ENCODE measurements at regions not wholly inside any gene's neighbourhood (a gene's known extent, or its start where the extent isn't known, plus 50 kb on each side); places are given as distances from the start of the nearest gene placed in this dataset.

DNA sequence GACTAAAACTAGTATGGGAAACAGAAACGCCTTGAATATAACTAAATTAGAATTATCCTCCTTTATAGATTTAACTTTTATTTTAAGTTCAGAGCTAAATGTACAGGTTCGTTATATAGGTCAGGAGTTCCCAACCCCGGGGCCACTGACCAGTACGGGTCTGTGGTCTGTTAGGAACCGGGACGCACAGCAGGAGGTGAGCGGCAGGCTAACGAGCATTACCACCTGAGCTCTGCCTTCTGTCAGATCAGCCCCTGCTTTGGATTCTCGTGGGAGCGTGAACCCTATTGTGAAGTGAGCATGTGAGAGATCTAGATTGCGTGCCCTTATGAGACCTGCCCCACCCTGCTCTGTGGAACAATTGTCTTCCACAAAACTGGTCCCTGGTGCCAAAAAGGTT lies 51.0 kb downstream of the FAT4 start:
- DNase-seq (ENCODE audit: low spot score), result no peak

DNA sequence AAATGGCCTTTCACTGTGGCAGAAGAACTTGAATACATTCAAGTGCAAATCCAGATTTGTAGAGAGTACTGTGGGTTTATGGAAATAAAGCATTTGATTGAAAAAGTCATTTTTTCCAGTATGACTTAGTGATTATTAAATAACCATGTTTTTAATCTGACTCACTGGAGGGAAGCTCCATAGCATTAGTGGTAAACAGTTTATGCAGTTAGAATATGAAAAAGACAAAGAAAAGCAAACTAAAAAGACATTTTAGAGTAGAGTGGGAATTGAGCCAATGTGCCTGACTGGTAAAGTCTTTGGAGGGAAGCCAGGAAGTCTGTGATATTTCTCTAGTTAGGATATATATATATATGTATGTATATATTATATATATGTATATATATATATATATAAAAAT lies 53.4 kb downstream of the FAT4 start:
- DNase-seq (ENCODE audit: low spot score), result no peak

DNA sequence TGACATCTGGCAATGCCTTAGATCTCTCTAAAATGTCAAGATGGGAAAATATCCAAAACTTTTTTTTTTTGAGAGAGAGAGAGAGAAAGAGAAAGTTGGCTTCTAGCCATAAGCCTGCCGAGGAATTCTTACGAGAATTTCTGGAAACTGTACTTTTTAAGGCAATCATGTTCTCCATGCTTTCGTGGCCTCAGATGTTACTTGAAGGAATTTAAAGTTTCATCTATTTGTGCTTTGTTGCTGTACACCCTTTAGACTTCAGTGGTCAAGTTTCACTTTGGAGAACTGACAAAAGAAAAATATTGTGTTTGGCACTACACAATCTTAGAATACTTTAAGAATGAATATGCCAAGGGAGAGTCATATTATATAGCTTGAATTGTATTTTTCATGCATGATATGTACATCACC lies 53.9 kb downstream of the FAT4 start:
- DNase-seq (ENCODE audit: low spot score), result no peak

DNA sequence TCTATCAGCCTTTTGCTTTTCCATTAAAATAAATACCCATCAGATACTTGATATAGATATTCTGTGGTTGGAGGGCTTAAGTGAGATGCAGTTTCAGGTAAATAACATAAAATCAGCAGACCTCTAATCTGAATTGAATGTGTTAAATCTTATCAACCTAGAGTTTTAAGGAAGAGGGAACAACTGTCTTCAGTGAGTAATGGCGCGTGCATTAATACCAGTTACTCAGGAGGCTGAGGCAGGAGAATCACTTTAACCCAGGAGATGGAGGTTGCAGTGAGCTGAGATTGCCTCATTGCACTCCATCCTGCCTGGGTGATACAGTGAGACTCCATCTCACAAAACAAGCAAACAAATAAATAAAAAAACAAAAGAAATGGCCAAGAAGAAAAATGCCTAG lies 54.3 kb downstream of the FAT4 start:
- DNase-seq (ENCODE audit: low spot score), result no peak

DNA sequence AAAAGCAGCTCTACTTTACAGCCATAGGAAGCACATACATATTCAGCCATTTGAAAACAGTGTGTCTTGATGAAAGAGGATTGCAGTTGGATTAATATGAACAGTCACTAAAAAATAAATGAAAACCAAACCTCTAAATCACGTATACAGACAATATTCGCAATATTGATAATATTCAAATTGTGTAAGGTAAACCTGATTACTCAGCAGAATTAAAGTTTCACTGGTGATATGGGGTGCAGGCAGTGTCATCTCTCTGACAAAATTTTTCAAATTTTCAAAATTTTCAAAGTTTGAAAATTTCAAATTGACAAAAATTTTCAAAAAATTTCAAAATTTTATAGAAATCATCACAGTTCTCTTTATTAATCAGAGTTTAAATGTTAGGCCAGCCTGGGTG lies 55.7 kb downstream of the FAT4 start:
- no peak for DNase-seq (ENCODE audit: low spot score)

DNA sequence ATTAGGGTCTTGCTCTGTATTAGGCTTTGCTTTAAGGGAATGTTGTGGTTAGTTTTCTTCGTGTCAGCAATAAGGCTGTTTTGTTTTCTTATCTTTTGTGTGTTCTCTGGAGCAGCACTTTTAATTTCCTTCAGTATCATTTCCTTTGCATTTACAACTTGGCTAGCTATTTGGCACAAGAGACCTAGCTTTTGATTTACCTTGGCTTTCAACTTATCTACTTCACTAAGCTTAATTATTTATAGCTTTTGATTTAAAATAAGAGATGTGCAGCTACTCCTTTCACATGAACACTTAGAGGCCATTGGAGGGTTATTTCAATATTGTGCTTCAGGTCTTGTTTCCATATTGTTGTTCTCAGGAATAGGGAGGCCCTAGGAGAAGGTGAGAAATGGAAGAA lies 68.2 kb downstream of the FAT4 start:
- no peak for DNase-seq (ENCODE audit: low spot score)

DNA sequence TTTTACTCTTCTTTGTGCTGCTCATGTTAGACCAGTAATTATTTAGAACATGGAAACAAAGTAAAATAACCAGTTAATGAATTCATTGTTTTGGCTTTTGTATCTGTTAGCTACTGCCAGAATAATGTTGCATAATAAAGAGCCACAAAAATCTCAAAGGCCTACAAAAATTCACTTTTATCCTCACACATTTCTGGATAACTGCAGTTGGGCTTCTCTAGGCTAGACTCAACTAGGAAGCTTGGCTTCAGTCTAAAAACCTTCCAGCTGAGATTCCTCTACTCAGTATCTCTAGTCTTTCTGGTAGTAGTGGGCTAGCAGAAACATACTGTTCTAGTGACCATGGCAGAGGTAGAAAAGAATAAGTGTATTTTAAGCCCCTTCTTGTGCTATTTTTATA lies 73.0 kb downstream of the FAT4 start:
- DNase-seq (ENCODE audit: low spot score), result no peak

DNA sequence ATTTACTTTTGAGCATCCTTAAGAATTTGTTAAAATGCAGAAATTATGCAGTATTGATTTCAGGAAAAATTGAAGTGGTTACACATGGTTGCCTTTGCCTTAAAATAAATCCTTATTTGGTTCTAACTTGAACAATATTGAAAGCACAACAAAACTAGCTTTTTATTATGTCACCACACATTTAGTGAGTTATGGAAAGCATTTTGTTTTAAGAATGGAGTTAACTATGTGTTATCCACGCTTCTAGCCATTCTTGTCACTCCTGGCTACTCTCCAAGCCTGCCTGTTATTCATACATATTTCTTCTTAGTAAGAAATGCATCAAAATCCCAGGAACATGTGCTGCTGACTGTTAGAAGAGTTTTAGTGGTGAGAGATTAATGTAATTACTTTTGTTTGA lies 73.9 kb downstream of the FAT4 start:
- DNase-seq (ENCODE audit: low spot score), result no peak

DNA sequence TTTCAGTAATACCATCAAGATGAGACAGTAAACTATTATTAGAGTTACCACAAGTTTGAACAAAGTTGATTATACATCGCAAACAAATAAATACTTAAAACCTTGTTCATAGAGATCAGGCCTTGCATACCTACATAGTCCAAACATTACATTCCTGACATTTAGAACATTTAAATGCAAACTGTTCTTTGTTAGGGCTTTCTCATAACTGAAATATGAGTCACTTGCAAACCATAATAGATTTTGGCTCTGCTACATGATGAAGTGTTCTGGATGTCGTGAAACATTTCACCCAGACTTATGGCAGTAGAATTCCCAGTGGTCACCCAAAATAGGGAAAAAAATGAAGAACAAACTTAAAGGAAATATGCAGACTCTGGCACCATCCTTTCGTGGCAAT lies 75.0 kb downstream of the FAT4 start:
- no peak for DNase-seq (ENCODE audit: low spot score)

DNA sequence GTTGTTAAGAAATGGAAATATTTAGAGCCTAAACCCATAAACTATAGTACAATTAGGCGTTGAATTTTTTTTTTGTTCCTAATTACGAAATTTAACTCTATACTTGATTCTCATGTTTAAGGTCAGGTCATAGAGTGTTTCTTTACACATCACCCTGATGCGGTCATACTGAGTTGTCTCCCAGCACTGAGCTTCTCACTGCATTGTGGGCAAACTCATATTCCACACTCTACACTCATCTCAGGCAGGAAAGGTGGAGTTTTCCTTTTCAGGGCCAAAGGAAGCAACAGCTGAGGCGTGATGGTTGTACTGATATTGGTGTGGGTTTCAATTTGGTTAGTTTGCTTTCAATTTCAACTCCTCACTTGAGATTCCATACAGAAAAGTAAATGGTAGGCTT lies 75.4 kb downstream of the FAT4 start:
- DNase-seq (ENCODE audit: low spot score), result no peak

DNA sequence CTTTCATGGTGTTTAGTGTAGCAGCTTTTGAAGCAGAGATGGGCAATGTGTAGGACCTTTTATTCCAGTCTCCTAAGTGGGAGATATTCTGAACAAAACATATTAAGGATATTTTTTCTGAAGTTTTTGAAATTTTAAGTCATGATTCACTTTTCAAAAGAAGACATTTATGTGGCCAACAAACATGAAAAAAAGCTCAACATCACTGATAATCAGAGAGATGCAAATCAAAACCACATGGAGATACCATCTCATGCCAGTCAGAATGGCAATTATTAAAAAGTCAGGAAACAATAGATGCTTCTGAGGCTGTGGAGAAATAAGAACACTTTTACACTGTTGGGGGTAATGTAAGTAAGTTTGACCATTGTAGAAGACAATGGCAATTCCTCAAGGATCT lies 76.0 kb downstream of the FAT4 start:
- DNase-seq (ENCODE audit: low spot score), result no peak

DNA sequence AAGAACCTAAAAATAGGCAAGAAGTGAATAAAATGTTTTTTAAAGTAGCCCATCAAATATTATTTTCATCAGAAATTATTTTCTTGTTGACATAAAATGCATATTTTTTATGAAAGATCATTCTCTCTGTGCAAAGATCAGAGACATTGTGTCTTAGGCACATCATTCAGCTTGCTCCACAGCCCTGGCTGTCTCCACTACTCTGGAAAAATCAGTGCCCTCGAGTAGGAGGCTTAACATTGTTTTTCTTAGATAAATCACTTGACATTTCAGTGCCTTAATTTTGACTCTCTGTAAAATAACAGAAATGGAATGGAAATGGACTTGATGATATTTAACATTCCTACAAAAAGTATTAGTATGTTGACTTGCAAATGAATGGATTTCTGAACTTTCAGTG lies 77.9 kb downstream of the FAT4 start:
- no peak for DNase-seq (ENCODE audit: low spot score)

DNA sequence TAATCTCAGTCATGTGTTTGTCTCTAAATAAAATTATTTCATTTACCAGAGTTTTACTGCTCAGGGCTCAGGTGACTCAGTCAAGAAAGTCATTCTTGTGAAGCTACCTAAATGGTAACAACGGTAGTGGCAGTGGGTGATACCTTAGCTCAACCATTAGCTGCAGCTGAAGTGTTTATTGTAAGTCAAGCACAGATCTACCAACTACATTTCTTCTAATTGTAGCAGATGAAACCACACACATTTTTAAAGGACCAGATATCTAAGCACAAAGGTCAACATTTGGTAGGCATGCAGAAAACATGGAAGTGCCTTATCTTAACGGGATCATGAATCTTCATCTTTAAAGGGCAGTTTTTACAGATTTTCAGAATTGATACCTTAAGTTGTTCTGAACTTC lies 79.1 kb downstream of the FAT4 start:
- no peak for DNase-seq (ENCODE audit: low spot score)

DNA sequence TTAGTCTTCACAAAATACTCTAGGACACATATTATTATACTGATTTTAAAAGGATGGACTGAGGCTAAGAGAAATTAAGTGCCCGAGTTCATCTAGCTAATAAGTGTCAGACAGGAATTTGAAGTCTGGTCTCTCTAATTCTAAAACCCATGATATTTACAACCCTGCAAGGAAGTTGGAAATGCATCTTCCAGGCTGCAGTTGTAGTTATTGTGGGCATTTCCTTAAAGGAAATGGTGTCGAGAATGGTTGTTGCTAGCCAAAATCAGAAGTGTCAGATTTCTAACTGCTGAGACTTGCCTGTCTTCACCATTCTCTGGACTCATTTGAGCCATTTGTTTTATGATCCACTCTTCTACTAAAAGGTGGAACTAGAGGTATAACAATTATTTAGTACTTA lies 82.5 kb downstream of the FAT4 start:
- no peak for DNase-seq (ENCODE audit: low spot score)

DNA sequence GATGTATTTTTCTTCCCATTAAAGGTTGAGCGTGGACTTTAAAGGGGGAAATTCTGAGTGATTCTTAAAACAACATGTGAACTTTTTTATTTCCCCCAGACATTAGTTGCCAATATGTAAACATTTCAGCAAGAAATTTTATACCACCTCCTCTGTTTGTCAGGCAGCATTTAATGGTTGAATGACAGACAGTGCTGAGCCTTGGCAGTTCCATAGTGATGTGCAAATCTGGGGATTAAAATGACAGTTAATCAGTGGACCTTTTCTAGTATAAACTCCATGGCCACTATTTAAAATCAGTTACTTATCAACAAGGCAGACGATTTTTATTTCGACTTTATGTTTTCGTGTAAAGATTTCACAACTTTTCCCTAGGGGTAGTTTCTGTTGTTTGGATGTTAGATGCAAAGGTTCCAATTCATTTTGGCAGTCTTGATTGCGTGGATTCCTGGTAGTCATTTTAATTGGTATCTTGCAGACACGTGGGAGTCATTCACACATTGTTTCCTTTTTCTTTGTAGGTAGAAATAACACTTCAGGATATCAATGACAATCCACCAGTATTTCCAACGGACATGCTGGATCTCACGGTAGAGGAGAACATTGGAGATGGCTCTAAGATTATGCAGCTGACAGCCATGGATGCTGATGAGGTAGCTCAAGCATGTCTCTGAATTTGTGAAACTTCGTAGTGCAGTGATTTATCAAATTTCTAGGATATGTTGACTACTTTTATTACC lies 83.7 kb downstream of the FAT4 start:
- no peak for DNase-seq (ENCODE audit: low spot score)

DNA sequence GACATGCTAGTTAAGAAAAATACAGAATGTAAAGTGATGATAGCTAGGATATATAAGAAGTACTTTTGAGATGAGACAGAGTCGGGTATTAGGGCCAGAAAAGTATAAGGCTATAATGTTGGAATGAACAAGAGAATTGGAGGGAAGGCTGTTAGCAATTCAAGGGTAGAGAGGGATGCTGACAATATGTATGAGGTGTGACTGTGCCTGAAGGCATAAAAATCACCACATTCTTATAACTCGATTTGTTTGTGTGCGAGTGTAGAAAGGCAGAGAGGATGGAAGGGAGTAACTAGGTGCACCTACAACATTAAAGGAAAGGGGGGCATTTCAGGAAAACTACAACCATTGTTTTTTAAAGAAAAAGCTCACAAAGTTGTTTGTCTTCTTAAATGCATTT lies 86.0 kb downstream of the FAT4 start:
- no peak for DNase-seq (ENCODE audit: low spot score)

DNA sequence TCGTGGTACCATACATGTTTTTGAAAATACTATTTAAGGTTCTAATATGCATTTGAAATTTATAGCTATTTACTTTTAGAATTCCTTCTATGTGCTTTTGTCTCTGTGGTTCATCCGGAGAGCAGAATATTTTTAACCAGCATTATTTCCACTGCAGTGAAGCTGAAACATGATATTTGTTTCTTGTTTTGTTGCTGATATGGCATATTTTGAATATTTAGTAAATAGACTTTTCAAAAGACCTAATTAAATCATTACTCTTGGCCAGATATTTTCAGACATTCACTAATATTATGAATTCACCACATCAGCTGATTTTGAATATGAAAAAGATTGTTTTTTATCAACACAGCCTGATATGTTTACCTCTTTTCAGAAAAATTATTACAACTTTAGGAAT lies 87.0 kb downstream of the FAT4 start:
- no peak for DNase-seq (ENCODE audit: low spot score)

DNA sequence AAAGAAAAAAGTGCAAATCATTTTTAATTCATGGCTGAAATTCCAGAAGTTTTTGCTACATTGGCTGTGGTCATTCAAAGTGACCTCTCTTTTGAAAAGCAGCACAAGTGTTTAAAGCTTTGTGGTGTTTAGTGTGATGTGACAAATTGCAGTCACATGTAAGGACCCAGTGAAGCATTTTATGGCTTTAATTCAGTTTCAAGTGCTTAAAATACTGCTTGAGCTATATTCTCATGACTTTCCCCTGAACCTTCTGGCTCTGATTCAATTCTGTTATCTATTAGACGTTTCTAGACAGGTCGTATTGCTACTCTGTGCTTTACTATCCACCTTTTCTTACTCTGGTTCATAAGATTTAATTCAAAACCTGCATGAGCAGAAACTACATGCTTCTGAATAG lies 105.8 kb downstream of the FAT4 start:
- no peak for DNase-seq (ENCODE audit: low spot score)

DNA sequence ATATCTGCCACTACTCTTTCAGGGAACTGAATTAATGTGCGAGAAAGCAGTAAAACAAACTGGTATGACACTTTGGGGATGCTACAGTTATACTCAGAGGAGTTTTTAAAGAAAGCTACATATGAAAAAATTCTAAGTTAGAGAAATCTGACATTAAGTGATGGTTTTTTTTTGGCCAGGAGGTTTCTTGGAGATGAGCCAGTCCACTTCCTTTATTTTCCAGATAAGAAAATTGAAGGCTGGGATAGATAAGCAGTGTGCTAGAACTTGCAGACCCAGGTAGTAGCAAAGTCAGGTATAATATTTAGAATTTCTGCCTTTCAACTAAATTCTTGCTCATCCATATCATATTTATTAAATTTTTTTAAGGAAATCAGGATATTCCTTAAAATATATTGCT lies 106.8 kb downstream of the FAT4 start:
- DNase-seq (ENCODE audit: low spot score), result no peak

DNA sequence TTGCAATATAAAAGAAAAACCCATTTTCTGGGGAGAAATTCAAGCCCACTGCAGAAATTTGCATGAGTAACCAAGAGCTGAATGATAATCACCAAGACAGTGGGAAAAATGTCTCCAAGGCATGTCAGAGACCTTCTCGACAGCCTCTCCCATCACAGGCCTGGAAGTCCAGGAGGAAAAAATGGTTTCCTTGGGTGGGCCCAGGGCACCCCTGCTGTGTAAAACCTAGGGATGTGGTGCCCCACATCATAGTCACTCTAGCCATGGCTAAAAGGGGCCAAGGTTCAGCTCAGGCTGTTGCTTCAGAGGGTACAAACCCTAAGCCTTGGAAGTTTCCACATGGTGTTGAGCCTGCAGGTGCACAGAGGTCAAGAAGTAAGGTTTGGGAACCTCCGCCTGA lies 108.4 kb downstream of the FAT4 start:
- DNase-seq (ENCODE audit: low spot score), result no peak

DNA sequence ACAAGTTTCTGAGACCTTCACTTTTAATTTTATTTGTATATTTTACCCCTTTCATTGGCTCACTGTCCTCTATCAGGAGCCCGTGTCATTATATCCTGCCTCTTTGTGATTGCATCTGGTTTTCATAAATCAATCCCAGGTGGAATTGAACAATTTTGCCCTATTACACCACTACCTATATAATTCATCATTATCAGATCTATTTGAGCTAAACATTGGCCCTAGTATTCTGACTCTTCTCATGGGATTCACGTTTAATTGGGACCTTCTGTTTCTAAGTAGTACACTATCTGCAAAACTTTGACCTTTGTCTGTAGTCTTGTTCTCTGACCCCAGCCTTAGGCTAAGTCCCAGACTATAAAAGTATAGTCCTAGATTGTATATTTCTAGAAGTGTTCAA lies 114.1 kb downstream of the FAT4 start:
- DNase-seq (ENCODE audit: low spot score), result no peak

DNA sequence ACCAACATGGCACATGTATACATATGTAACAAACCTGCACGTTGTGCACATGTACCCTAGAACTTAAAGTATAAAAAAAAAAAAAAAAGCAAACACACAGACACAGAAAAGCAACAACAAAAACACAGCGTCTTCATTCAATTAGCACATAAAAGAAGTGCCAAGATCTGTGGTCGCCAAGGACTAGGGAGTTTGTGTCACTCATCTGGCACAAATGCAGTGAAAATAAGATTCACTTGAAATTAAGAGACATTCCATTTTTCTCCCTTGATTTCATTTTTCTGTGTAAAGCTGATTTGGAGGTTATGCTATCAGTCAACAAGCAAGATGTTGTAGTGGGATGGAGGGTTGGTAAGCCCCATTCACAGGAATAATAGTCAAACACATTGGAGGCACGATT lies 115.3 kb downstream of the FAT4 start:
- DNase-seq (ENCODE audit: low spot score), result no peak

DNA sequence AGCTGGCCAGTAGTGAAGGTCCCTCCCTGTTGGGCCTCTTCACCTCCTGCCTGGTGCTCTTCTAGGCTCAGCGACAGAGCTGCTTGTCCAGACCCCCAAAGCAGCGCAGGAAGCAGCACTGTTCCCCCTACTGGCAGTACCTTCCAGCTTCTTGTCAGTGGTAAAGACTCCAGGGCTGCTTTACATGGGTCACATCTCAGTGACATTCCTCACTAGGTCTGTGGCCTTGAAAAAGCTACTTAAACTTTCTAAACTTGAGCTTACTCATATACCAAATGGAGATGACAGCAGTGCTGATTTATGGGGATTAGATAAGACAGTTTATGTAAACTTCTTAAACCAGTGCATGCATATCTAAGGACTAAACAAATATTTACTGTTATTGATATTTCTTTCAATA lies 117.3 kb downstream of the FAT4 start:
- peak; percentile 57 for DNase-seq (ENCODE audit: low spot score)

DNA sequence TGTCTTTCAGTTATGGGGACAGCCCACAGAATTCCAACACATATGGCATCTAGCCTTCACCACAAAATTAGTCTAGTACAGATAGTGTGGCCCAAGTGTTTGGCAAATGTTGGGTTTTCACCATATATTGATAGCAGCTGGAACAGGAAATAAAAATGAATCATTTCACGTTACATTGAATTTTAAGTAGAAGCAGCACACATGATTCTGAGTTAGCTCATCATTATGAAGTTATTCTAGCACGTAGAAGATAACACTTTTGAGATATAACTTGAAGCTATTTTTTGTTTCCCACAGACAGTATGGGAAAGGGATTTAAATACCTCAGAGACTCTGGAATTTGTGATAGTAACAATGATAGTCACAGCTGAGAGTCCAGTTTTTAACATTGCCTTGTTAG lies 118.7 kb downstream of the FAT4 start:
- no peak for DNase-seq (ENCODE audit: low spot score)

DNA sequence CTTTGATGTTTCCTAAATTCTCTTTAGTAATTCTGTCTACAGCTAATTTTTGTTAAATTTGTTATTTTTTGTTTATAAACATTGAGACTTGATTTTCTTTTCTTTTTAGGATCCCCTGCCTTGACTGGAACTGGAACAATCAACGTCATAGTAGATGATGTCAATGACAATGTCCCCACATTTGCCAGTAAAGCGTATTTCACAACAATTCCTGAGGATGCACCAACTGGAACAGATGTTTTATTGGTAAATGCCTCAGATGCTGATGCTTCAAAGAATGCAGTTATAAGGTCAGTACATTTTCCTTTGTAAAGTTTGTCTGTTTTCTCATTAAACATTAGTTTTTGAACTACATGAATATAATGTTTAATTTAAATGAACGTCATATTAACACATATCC lies 119.4 kb downstream of the FAT4 start:
- no peak for DNase-seq (ENCODE audit: low spot score)
